IMR-90 (cell line): ENCODE measurements at regions not wholly inside any gene's neighbourhood (a gene's known extent, or its start where the extent isn't known, plus 50 kb on each side); places are given as distances from the start of the nearest gene placed in this dataset.

Experiments used
- ATAC-seq: fragments of 200-7000 bp; cut with Tn5 transposase; 2 replicates; pipeline ENCODE4 v1.9.1; 2020; ENCODE audit warnings: low read depth, mild to moderate bottlenecking, moderate library complexity
- BruUV-seq: library from RNA; stranded (reverse); fragments of 400-500 nt; replicated peaks from 2 replicates; lab custom pipeline; 2021; lab: Mats Ljungman, UMichigan
- CTCF ChIA-PET: fragments of 300-600 bp; formaldehyde crosslinking; extraction: SDS; loops from one replicate; lab custom pipeline; 2021; ENCODE audit warnings: antibody characterized with exemption; lab: Yijun Ruan, JAX
- POLR2A ChIA-PET: fragments of 300-600 bp; sonication (Branson Sonifier 250); formaldehyde crosslinking; loops from one replicate; lab custom pipeline; 2022; ENCODE audit warnings: antibody characterized with exemption; ENCODE audit not compliant: unreplicated experiment; lab: Charles Lee
- DNase-seq: peaks from one replicate; pipeline ENCODE4 v3.0.0; 2013
- H2AFZ ChIP-seq: replicated peaks from 2 replicates; pipeline ENCODE3; 2013; ENCODE audit warnings: low read length, mild to moderate bottlenecking; ENCODE audit not compliant: poor library complexity
- H2AK5ac ChIP-seq: 2 replicates; pipeline ENCODE4 v1.6.1; 2013; ENCODE audit warnings: low read depth, low read length, inconsistent platforms
- H2AK9ac ChIP-seq: replicated peaks from 2 replicates; pipeline ENCODE3; 2013; ENCODE audit warnings: mild to moderate bottlenecking, low read depth, low read length, moderate library complexity; ENCODE audit not compliant: poor library complexity
- H2BK120ac ChIP-seq: 2 replicates; pipeline ENCODE4 v1.6.1; 2013; ENCODE audit warnings: low read depth, low read length, inconsistent platforms
- H2BK15ac ChIP-seq: 3 replicates; pipeline ENCODE4 v1.6.1; 2013; ENCODE audit warnings: low read depth, low read length, inconsistent platforms
- H2BK20ac ChIP-seq: 2 replicates; pipeline ENCODE4 v1.6.1; 2013; ENCODE audit warnings: low read depth, mild to moderate bottlenecking, inconsistent platforms, low read length, moderate library complexity
- H2BK5ac ChIP-seq: 2 replicates; pipeline ENCODE4 v1.6.1; 2013; ENCODE audit warnings: mild to moderate bottlenecking, low read depth, low read length, inconsistent platforms; ENCODE audit not compliant: poor library complexity, severe bottlenecking
- H3K14ac ChIP-seq: replicated peaks from 2 replicates; pipeline ENCODE4 v1.6.1; 2013; ENCODE audit warnings: low read depth, low read length, inconsistent platforms
- H3K18ac ChIP-seq: 2 replicates; pipeline ENCODE4 v1.6.1; 2013; ENCODE audit warnings: low read depth, low read length, control low read depth
- H3K23ac ChIP-seq: 2 replicates; pipeline ENCODE4 v1.6.1; 2013; ENCODE audit warnings: low read depth, low read length, inconsistent platforms
- H3K27ac ChIP-seq: 2 replicates; pipeline ENCODE4 v1.5.1; 2013; ENCODE audit warnings: mild to moderate bottlenecking, control low read depth, low read length; ENCODE audit not compliant: insufficient read depth
- H3K27me3 ChIP-seq: 2 replicates; pipeline ENCODE4 v1.6.1; 2013; ENCODE audit warnings: low read length; ENCODE audit not compliant: control insufficient read depth, insufficient read depth
- H3K36me3 ChIP-seq: 2 replicates; pipeline ENCODE4 v1.6.1; 2013; ENCODE audit warnings: low read length, mixed read lengths; ENCODE audit not compliant: control insufficient read depth, insufficient read depth
- H3K4ac ChIP-seq: 2 replicates; pipeline ENCODE4 v1.6.1; 2013; ENCODE audit warnings: low read depth, low read length, inconsistent platforms
- H3K4me1 ChIP-seq: 2 replicates; pipeline ENCODE4 v1.6.1; 2013; ENCODE audit warnings: low read length, mixed read lengths; ENCODE audit not compliant: control insufficient read depth, insufficient read depth
- H3K4me2 ChIP-seq: 2 replicates; pipeline ENCODE4 v1.6.1; 2013; ENCODE audit warnings: low read depth, mild to moderate bottlenecking, control low read depth, low read length, moderate library complexity
- H3K4me3 ChIP-seq: 2 replicates; pipeline ENCODE4 v1.5.1; 2013; ENCODE audit warnings: low read depth, mild to moderate bottlenecking, control low read depth, low read length, moderate library complexity; ENCODE audit not compliant: insufficient read depth
- H3K56ac ChIP-seq: 2 replicates; pipeline ENCODE4 v1.6.1; 2013; ENCODE audit warnings: low read length, inconsistent platforms; ENCODE audit not compliant: insufficient read depth; ENCODE audit errors: extremely low read depth
- H3K79me1 ChIP-seq, 2 experiments: 2 replicates each; pipeline ENCODE4 v1.6.1; 2013; ENCODE audit warnings: low read length in 2 of 2, inconsistent platforms in 1 of 2, low read depth in 1 of 2
- H3K9ac ChIP-seq: 2 replicates; pipeline ENCODE4 v1.6.1; 2013; ENCODE audit warnings: low read depth, low read length, control low read depth
- H3K9me1 ChIP-seq: 2 replicates; pipeline ENCODE4 v1.6.1; 2013; ENCODE audit warnings: low read length, inconsistent platforms; ENCODE audit not compliant: insufficient read depth
- H3K9me3 ChIP-seq: 2 replicates; pipeline ENCODE4 v1.6.1; 2013; ENCODE audit warnings: low read length; ENCODE audit not compliant: control insufficient read depth, insufficient read depth
- H4K20me1 ChIP-seq: 2 replicates; pipeline ENCODE4 v1.6.1; 2013; ENCODE audit warnings: low read length, inconsistent platforms; ENCODE audit not compliant: insufficient read depth
- H4K5ac ChIP-seq: 2 replicates; pipeline ENCODE4 v1.6.1; 2013; ENCODE audit warnings: mild to moderate bottlenecking, low read depth, low read length, control low read depth
- H4K8ac ChIP-seq, 2 experiments: 2 replicates each; pipeline ENCODE4 v1.6.1; 2013; ENCODE audit warnings: low read depth in 2 of 2, low read length in 2 of 2, control low read depth in 1 of 2, inconsistent platforms in 1 of 2
- H4K91ac ChIP-seq: 2 replicates; pipeline ENCODE4 v1.6.1; 2013; ENCODE audit warnings: low read depth, low read length, inconsistent platforms; ENCODE audit not compliant: insufficient read depth
- BHLHE40 ChIP-seq: fragments of 150-350 bp; IDR thresholded peaks from 2 replicates; pipeline ENCODE4 v1.6.1; 2016; ENCODE audit warnings: mild to moderate bottlenecking, low read depth, low read length
- CEBPB ChIP-seq: IDR thresholded peaks from 2 replicates; pipeline ENCODE4 v1.6.1; 2012; ENCODE audit warnings: low read depth, low read length, improper control_type of control experiment
- CHD1 ChIP-seq: IDR thresholded peaks from 2 replicates; pipeline ENCODE4 v1.6.1; 2012; ENCODE audit warnings: low read depth, low read length, improper control_type of control experiment
- MAFK ChIP-seq: IDR thresholded peaks from 2 replicates; pipeline ENCODE4 v1.6.1; 2012; ENCODE audit warnings: low read depth, low read length, improper control_type of control experiment
- MAZ ChIP-seq: IDR thresholded peaks from 2 replicates; pipeline ENCODE4 v1.6.1; 2012; ENCODE audit warnings: low read depth, mild to moderate bottlenecking, low read length, improper control_type of control experiment, moderate library complexity, borderline replicate concordance
- MXI1 ChIP-seq: IDR thresholded peaks from 2 replicates; pipeline ENCODE4 v1.6.1; 2012; ENCODE audit warnings: low read depth, mild to moderate bottlenecking, low read length, moderate library complexity, borderline replicate concordance
- NFE2L2 ChIP-seq: fragments of 150-350 bp; IDR thresholded peaks from 2 replicates; pipeline ENCODE4 v1.6.1; 2016; ENCODE audit warnings: low read depth, mild to moderate bottlenecking, low read length
- POLR2A ChIP-seq: IDR thresholded peaks from 2 replicates; pipeline ENCODE4 v1.6.1; 2012; ENCODE audit warnings: mild to moderate bottlenecking, low read depth, low read length
- RAD21 ChIP-seq: IDR thresholded peaks from 2 replicates; pipeline ENCODE4 v1.6.1; 2012; ENCODE audit warnings: low read length, improper control_type of control experiment
- RCOR1 ChIP-seq: IDR thresholded peaks from 2 replicates; pipeline ENCODE4 v1.6.1; 2012; ENCODE audit warnings: mild to moderate bottlenecking, low read length, improper control_type of control experiment; ENCODE audit not compliant: insufficient replicate concordance
- RFX5 ChIP-seq: IDR thresholded peaks from 2 replicates; pipeline ENCODE4 v1.8.0; 2012; ENCODE audit warnings: low read depth, mild to moderate bottlenecking, low read length, moderate library complexity
- WGBS, 2 experiments: methylation state at CpG; one replicate each; pipeline versions ENCODE4 v1.1.5 to v1.1.7; 2013; ENCODE audit warnings: missing lambda C conversion rate in 2 of 2; ENCODE audit not compliant: insufficient read length in 1 of 2; ENCODE audit errors: extremely low coverage in 2 of 2; 5-methylcytosine and 5-hydroxymethylcytosine counted together
- dilution Hi-C: fragments of 300-500 bp; cut with HindIII; formaldehyde crosslinking; loops from one replicate; pipeline ENCODE4 v1.14.3; 2018; ENCODE audit warnings: low sequenced_read_pairs; ENCODE audit not compliant: unreplicated experiment
- in situ Hi-C: fragments of 300-500 bp; cut with MboI; formaldehyde crosslinking; loops from 3 replicates; pipeline ENCODE4 v1.14.3; 2019; ENCODE audit warnings: low sequenced_read_pairs, inconsistent platforms, mixed read lengths
- intact Hi-C: fragments of 100-400 bp; cut with micrococcal nuclease; formaldehyde crosslinking; loops from 2 replicates; pipeline ENCODE4 v1.10.0; 2022
- TF ChIP-seq, protein P1 (sequence below): fragments of 150-350 bp; IDR thresholded peaks from 2 replicates; pipeline ENCODE4 v1.6.1; 2016; ENCODE audit warnings: low read depth, mild to moderate bottlenecking, low read length, moderate library complexity, borderline replicate concordance
- TF ChIP-seq, protein P2 (sequence below): conservative IDR thresholded peaks from 2 replicates; pipeline ENCODE4 v1.5.1; 2012; ENCODE audit warnings: mild to moderate bottlenecking, low read depth, low read length, improper control_type of control experiment
- TF ChIP-seq, protein P3 (sequence below): fragments of 150-350 bp; IDR thresholded peaks from 2 replicates; pipeline ENCODE4 v1.6.1; 2017; ENCODE audit warnings: mild to moderate bottlenecking, antibody characterized with exemption, low read length, low read depth

DNA sequence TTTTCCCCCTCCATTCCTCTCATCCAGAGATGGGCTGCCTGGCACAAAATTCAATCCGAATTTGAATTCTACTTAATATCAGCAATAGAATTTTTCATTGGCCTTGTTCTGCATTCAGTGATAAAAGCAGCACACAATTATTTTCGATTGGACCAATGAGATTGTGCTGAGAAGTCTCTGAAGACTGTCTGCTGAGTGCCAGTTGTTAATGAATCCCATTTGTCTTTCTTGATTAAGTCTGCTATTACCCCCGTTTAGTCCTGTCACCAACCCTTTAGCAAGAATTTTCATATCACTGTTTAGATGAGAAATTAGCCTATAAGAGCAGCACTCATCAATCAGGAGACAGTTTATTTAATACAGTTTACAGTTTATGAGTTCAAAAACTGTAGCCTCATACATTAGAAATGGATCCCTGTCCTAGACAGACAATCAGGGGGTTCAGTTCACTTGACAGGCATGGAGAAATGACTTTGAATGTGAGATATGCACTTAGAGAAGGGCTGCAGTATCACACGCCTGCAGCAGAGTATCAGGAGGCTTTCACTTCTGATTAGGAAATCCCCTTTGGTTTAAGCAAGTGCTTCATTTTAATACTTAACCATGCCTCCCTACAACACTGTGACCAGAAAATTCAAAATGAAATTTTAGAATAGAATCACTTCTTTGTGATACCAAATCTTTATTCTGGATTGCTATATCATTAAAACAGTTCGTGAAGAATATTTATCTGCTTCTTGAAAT, 304.7 kb upstream of the PTBP2 start:
- peak overlapping the region; percentile 47; the same call in 1 of the 2 replicates for H3K27ac ChIP-seq
- H3K9me3 ChIP-seq, result no peaks in the 10 kb centered on the region
- peak overlapping the region; percentile 28; the same call in 1 of the 2 replicates for H3K4ac ChIP-seq
- H3K36me3 ChIP-seq, result no peaks in the 10 kb centered on the region
- no peak overlapping the region for H2AFZ ChIP-seq
- H2AK9ac ChIP-seq, result no peak overlapping the region
- ATAC-seq (peak; percentile 10), DNase-seq (peak; percentile 28)
- H3K4me3 ChIP-seq, result no peak overlapping the region
- dilution Hi-C loops (no loop called here), intact Hi-C loops (loop anchor here (2.0 to 5.0 kb wide), 3 partner anchors 54 to 305 kb away; partner anchors contain the start of gene PTBP2), in situ Hi-C loops (no loop called here)
- no peaks in the 10 kb centered on the region for H3K4me1 ChIP-seq
- H3K14ac ChIP-seq, result no peak overlapping the region
- H3K18ac ChIP-seq, result peak overlapping the region; percentile 12; the same call in 1 of the 2 replicates
- peak overlapping the region; percentile 21 for H2BK120ac ChIP-seq
- H3K27me3 ChIP-seq, result peaks cover 2% of the 10 kb centered on the region; the same call in 1 of the 2 replicates
- H3K79me1 ChIP-seq, result no peaks in the 10 kb centered on the region
- peak overlapping the region in 1 of 2 experiments; percentile 17; a peak in 1 of 4 replicates for H4K8ac ChIP-seq
- no peak overlapping the region for H3K9ac ChIP-seq
- 0 out of 2 replicates have a peak, but pooled peaks cover 4% of the 10 kb centered on the region for H3K9me1 ChIP-seq
- peak overlapping the region; percentile 16; the same call in 1 of the 2 replicates for H4K91ac ChIP-seq
- H2AK5ac ChIP-seq, result no peak overlapping the region
- H4K20me1 ChIP-seq, result no peaks in the 10 kb centered on the region
- CTCF ChIA-PET, result interaction anchor here (1.1 kb wide), 1 partner anchor 46 kb away, joined by 4 read pairs; no protein-coding TSS in a partner anchor
- no TSS peak for BruUV-seq
- no peak overlapping the region for H3K23ac ChIP-seq
- no peak overlapping the region for H2BK15ac ChIP-seq
- H2BK20ac ChIP-seq, result peak overlapping the region; percentile 41; the same call in 1 of the 2 replicates
- H3K4me2 ChIP-seq, result peak overlapping the region; percentile 27; the same call in 1 of the 2 replicates
- no peak overlapping the region for H2BK5ac ChIP-seq
- no peak overlapping the region; the same call in 1 of the 2 replicates for H3K56ac ChIP-seq
- no peak overlapping the region for H4K5ac ChIP-seq
- POLR2A ChIA-PET, result no interaction called here
- WGBS, 2 experiments, result no CpG with 5 or more reads among the region's 5 CpGs
- TF ChIP-seq MAFK (no peak), BHLHE40 (no peak), MXI1 (no peak), RAD21 (no peak), NFE2L2 (no peak), CHD1 (no peak), RCOR1 (no peak), POLR2A (no peak), RFX5 (no peak), MAZ (no peak), CEBPB (no peak)
- TF ChIP-seq, protein P1, sequence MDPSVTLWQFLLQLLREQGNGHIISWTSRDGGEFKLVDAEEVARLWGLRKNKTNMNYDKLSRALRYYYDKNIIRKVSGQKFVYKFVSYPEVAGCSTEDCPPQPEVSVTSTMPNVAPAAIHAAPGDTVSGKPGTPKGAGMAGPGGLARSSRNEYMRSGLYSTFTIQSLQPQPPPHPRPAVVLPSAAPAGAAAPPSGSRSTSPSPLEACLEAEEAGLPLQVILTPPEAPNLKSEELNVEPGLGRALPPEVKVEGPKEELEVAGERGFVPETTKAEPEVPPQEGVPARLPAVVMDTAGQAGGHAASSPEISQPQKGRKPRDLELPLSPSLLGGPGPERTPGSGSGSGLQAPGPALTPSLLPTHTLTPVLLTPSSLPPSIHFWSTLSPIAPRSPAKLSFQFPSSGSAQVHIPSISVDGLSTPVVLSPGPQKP, result no peak
- TF ChIP-seq, protein P2, sequence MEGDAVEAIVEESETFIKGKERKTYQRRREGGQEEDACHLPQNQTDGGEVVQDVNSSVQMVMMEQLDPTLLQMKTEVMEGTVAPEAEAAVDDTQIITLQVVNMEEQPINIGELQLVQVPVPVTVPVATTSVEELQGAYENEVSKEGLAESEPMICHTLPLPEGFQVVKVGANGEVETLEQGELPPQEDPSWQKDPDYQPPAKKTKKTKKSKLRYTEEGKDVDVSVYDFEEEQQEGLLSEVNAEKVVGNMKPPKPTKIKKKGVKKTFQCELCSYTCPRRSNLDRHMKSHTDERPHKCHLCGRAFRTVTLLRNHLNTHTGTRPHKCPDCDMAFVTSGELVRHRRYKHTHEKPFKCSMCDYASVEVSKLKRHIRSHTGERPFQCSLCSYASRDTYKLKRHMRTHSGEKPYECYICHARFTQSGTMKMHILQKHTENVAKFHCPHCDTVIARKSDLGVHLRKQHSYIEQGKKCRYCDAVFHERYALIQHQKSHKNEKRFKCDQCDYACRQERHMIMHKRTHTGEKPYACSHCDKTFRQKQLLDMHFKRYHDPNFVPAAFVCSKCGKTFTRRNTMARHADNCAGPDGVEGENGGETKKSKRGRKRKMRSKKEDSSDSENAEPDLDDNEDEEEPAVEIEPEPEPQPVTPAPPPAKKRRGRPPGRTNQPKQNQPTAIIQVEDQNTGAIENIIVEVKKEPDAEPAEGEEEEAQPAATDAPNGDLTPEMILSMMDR, result no peak
- TF ChIP-seq, protein P3, sequence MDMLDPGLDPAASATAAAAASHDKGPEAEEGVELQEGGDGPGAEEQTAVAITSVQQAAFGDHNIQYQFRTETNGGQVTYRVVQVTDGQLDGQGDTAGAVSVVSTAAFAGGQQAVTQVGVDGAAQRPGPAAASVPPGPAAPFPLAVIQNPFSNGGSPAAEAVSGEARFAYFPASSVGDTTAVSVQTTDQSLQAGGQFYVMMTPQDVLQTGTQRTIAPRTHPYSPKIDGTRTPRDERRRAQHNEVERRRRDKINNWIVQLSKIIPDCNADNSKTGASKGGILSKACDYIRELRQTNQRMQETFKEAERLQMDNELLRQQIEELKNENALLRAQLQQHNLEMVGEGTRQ, result no peak
